GM12874 (cell line): ENCODE measurements at regions not wholly inside any gene's neighbourhood (a gene's known extent, or its start where the extent isn't known, plus 50 kb on each side); places are given as distances from the start of the nearest gene placed in this dataset.

Experiments used
- TF ChIP-seq, protein P1 (sequence below): IDR thresholded peaks from 2 replicates; pipeline ENCODE4 v1.5.1; 2011; ENCODE audit warnings: low read depth, mild to moderate bottlenecking, control low read depth, low read length, moderate library complexity; ENCODE audit not compliant: insufficient read depth

DNA sequence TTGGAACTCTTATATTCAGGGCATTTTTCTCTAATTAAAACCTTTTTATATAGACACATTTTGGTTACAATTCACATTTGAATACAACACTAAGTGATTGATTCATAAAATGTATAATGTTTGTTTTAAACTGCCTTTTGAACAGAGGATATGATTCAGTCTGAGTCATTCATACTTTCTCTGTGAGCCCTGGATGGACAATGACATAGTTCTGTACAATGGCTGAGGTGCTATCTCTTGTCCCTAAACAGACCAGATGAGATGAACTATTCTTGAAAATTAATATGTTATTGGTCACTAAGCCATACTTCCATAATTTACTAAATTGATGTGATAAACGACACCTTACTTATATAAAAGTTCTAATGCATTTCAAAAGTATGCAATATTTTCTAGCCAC, 199.7 kb upstream of the ATXN7L3B start:
- TF ChIP-seq, protein P1, sequence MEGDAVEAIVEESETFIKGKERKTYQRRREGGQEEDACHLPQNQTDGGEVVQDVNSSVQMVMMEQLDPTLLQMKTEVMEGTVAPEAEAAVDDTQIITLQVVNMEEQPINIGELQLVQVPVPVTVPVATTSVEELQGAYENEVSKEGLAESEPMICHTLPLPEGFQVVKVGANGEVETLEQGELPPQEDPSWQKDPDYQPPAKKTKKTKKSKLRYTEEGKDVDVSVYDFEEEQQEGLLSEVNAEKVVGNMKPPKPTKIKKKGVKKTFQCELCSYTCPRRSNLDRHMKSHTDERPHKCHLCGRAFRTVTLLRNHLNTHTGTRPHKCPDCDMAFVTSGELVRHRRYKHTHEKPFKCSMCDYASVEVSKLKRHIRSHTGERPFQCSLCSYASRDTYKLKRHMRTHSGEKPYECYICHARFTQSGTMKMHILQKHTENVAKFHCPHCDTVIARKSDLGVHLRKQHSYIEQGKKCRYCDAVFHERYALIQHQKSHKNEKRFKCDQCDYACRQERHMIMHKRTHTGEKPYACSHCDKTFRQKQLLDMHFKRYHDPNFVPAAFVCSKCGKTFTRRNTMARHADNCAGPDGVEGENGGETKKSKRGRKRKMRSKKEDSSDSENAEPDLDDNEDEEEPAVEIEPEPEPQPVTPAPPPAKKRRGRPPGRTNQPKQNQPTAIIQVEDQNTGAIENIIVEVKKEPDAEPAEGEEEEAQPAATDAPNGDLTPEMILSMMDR = no peak

DNA sequence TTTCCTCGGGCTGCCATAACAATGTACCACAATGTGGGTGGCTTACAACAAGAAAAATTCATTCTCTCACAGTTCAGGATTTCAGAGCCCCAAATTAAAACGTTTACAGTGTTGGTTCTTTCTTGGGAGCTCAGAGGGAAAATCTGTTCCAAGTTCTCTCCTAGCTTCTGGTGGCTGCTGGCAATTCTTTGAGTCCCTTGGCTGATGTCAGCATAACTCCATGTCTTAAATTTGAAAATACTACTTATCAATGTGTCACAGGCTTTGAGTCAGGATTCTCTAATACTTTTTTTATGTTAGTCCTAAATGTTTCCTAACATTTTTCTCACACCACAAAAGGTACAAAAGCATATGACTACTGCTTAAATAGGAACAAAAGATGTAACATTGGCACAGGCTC, 198.4 kb upstream of the ATXN7L3B start:
- TF ChIP-seq, protein P1 = no peak

DNA sequence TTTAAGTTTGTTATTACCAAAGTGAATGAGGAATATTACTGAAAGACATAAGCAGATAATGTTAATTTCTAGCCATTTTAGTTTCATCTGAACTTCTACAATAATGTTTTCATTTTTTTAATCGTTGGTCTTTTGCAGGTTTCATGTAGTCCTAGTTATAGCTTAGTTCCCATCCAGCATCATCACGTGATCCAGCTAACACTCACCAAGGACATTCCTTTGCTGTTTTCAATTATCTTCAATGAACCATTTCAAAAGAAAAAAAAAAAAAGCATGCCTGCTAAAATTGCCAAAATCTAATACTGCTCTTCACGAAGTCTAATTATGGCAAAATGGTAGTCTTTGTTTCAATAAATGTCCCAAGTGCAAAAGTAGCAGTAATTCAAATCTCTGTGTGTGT, 187.7 kb upstream of the ATXN7L3B start:
- TF ChIP-seq, protein P1 = no peak

DNA sequence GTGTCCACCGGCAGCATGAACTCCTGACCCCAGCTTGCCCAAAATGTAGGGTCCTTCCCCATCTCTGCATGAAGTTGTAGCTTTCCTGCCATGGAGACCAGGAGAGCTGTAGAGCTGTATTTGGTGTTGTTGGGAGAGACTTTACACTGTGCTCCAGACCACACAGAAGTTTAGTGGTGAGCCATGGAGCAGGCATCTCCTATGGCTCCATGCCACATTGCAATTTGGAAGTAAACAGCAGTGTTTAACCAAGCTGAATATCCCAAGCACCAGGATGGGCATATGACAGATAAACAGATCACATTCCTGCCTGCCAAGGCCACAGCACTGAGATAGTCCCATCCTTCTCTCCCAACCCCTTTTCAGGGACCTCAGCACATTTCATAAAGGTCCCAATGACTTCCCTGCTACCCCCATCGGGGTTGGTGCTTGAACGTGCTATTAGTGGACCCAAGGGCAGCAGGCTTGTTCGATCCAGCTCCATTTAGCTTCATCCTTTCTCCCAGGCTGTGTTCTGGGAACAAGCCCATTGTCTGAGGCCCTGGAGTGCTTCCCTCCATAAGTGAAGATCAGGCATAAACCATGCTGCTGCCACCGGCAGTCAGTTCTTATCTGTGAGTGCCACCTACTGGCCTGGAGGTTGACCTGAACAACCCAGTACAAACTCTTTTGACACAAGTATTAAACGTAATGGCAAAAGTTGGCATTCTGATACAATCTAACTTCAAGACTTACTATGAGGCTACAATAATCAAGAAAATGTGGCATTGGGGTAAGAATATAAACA, 172.3 kb upstream of the ATXN7L3B start:
- TF ChIP-seq, protein P1 = peak; percentile 62

DNA sequence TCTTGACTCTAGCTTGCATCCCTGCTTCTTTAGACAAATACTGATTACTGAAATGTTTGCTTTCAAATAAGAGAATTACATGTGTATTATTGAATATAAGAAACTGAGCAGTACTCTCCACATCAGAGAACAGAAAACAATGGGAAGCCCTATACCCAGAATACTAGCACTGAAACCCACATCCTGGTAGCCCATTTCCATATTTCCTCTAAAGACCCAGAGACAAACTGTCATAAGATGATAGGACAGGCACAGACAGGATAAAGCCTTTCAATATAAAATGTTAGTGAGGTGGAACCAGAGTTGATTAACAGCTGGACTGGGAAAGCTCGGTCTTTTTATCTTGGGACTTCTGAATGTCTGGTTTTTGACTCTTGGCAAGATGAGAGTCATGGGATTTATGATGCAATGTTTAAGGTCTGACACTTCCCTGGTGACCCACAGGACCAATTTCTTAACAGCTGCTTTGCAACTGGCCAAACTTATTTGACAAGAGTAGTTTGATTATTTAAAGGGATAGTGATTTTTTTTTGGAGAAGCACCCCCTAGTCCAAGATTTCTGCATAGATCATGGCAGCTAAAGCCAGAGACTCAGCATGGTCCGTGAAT, 166.9 kb upstream of the ATXN7L3B start:
- TF ChIP-seq, protein P1 = no peak

DNA sequence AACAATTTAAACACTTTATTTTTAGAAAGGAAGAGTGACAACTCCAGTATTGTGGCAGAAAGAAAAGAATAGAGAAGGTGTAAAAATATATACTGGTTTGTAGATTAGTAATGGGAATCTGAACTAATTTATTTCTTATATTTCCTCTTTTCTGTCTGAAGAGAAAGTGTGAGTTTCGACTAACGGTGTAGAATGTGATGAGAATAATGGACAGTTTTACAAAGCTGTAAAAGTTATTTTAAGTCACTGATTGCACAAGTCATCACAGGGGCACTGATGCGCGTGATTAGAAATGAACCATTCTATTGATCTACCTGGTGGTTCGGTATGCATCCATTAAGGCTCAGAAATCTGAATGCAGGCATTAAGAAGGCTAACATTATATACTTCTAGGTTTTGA, 158.5 kb upstream of the ATXN7L3B start:
- TF ChIP-seq, protein P1 = no peak

DNA sequence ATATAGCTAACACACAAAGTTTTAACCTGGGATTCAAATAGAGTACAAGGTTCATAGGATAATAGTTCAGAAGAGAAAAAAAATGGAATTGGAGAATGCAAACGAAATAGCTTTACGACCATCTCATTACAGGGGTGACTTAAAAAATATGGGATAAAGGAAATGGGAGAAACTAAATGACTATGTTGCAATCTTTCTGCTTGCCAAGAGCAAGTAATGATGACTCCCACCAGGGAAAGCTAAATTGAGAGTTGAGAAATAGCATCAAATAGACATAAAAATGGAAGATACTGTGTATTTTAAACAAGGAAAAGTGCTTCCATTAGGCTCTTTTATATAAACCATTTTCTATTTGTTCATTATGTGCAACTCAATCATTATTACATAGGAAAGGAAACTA, 155.7 kb upstream of the ATXN7L3B start:
- TF ChIP-seq, protein P1 = no peak
